A549 (cell line): ENCODE measurements at regions not wholly inside any gene's neighbourhood (a gene's known extent, or its start where the extent isn't known, plus 50 kb on each side); places are given as distances from the start of the nearest gene placed in this dataset.

Experiments used
- ATAC-seq, 2 experiments: fragments of 200-7000 bp in 1 of 2; fragments of >200 bp in 1 of 2; cut with Nextera tagmentation in 1 of 2; cut with Tn5 transposase in 1 of 2; 3 replicates each; pipeline versions ENCODE4 v1.8.0 to v1.9.1; 2018 to 2020; ENCODE audit warnings: mild to moderate bottlenecking in 1 of 2, moderate library complexity in 1 of 2
- CTCF ChIA-PET: fragments of 300-600 bp; sonication (Branson Sonifier 250); formaldehyde crosslinking; extraction: SDS; loops from one replicate; lab custom pipeline; 2021; ENCODE audit warnings: antibody characterized with exemption, inconsistent platforms; lab: Yijun Ruan, JAX
- POLR2A ChIA-PET: fragments of 350-600 bp; formaldehyde crosslinking; extraction: SDS; loops from one replicate; lab custom pipeline; 2021; ENCODE audit warnings: antibody characterized with exemption, inconsistent platforms; lab: Yijun Ruan, JAX
- DNase-seq, 2 experiments: peaks; one replicate each; pipeline versions ENCODE4 v3.0.0 to v3.0.0-alpha.2; 2011 to 2016; ENCODE audit warnings: low read depth in 1 of 2, low spot score in 1 of 2
- FAIRE-seq: peaks from 2 replicates; lab custom pipeline; 2011; peaks lifted over from hg19 to GRCh38; lab: Jason Lieb, UNC
- H3K27ac ChIP-seq, 2 experiments: fragments of >200 bp; sonication (Bioruptor Twin); formaldehyde crosslinking; 3 replicates each; pipeline ENCODE4 v1.5.1; 2016 to 2017
- H3K4me1 ChIP-seq: fragments of >200 bp; sonication (Bioruptor Twin); formaldehyde crosslinking; 3 replicates; pipeline ENCODE4 v1.6.1; 2016
- H3K4me2 ChIP-seq: fragments of >200 bp; sonication (Bioruptor Twin); formaldehyde crosslinking; 3 replicates; pipeline ENCODE4 v1.6.1; 2016
- H3K4me3 ChIP-seq: fragments of >200 bp; sonication (Bioruptor Twin); formaldehyde crosslinking; 3 replicates; pipeline ENCODE4 v1.5.1; 2016
- H3K9me3 ChIP-seq: fragments of >200 bp; sonication (Bioruptor Twin); formaldehyde crosslinking; 3 replicates; pipeline ENCODE4 v1.6.1; 2016
- CBX2 ChIP-seq: fragments of 200-600 bp; sonication (generic); IDR thresholded peaks from 2 replicates; pipeline ENCODE4 v1.6.1; 2016; ENCODE audit warnings: low read depth, mild to moderate bottlenecking, borderline replicate concordance
- CBX8 ChIP-seq: fragments of 200-600 bp; sonication (generic); IDR thresholded peaks from 2 replicates; pipeline ENCODE4 v1.6.1; 2016
- CHD4 ChIP-seq: fragments of 200-600 bp; sonication (generic); IDR thresholded peaks from 2 replicates; pipeline ENCODE4 v1.6.1; 2016; ENCODE audit warnings: antibody characterized with exemption, mild to moderate bottlenecking, borderline replicate concordance
- EHMT2 ChIP-seq: fragments of 200-600 bp; sonication (generic); IDR thresholded peaks from 2 replicates; pipeline ENCODE4 v1.6.1; 2016; ENCODE audit warnings: antibody characterized with exemption, low read depth, mild to moderate bottlenecking, moderate library complexity
- ELK1 ChIP-seq: fragments of 150-350 bp; IDR thresholded peaks from 2 replicates; pipeline ENCODE4 v1.6.1; 2014; ENCODE audit warnings: low read depth, mild to moderate bottlenecking, low read length
- EP300 ChIP-seq, 2 experiments: fragments of >200 bp; sonication (Bioruptor Twin); formaldehyde crosslinking; IDR thresholded peaks; 2 replicates in 1 of 2; 3 replicates in 1 of 2; pipeline ENCODE4 v1.6.1; 2016 to 2017
- ESRRA ChIP-seq: fragments of 150-350 bp; IDR thresholded peaks from 2 replicates; pipeline ENCODE4 v1.6.1; 2014; ENCODE audit warnings: mild to moderate bottlenecking, low read length, borderline replicate concordance
- HMGXB4 ChIP-seq: fragments of 250-450 bp; sonication (Bioruptor Pico); IDR thresholded peaks from 2 replicates; pipeline ENCODE4 v1.5.0; 2021; ENCODE audit warnings: mild to moderate bottlenecking, moderate library complexity, borderline replicate concordance
- KDM5A ChIP-seq: fragments of 200-600 bp; sonication (generic); IDR thresholded peaks from 2 replicates; pipeline ENCODE4 v1.6.1; 2016; ENCODE audit warnings: antibody characterized with exemption, mild to moderate bottlenecking
- MAZ ChIP-seq: fragments of 150-350 bp; IDR thresholded peaks from 2 replicates; pipeline ENCODE4 v1.6.1; 2014; ENCODE audit warnings: antibody characterized with exemption, low read depth, low read length, borderline replicate concordance
- PHF8 ChIP-seq: fragments of 200-600 bp; sonication (generic); IDR thresholded peaks from 2 replicates; pipeline ENCODE4 v1.6.1; 2016; ENCODE audit warnings: low read depth, mild to moderate bottlenecking, antibody characterized with exemption, moderate library complexity, borderline replicate concordance
- POLR2A ChIP-seq: IDR thresholded peaks from 2 replicates; pipeline ENCODE4 v1.6.1; 2012; ENCODE audit warnings: mild to moderate bottlenecking, low read length
- POLR2AphosphoS2 ChIP-seq: conservative IDR thresholded peaks from 2 replicates; pipeline ENCODE4 v1.6.1; 2012; ENCODE audit warnings: low read length, improper control_type of control experiment, inconsistent platforms
- SMC3 ChIP-seq: fragments of >200 bp; sonication (Bioruptor Twin); formaldehyde crosslinking; IDR thresholded peaks from 3 replicates; pipeline ENCODE4 v1.6.1; 2018; ENCODE audit warnings: inconsistent platforms
- TFCP2L1 ChIP-seq: fragments of 250-450 bp; sonication (Bioruptor Pico); IDR thresholded peaks from 2 replicates; pipeline ENCODE4 v1.5.0; 2021; ENCODE audit warnings: mild to moderate bottlenecking
- TP53 ChIP-seq: fragments of 250-450 bp; sonication (Bioruptor Pico); IDR thresholded peaks from 2 replicates; pipeline ENCODE4 v1.5.0; 2021; ENCODE audit warnings: mild to moderate bottlenecking, moderate library complexity
- USF2 ChIP-seq: fragments of 450-650 bp; IDR thresholded peaks from 2 replicates; pipeline ENCODE4 v1.6.1; 2014; ENCODE audit warnings: antibody characterized with exemption
- ZFP36 ChIP-seq: fragments of 450-650 bp; IDR thresholded peaks from 2 replicates; pipeline ENCODE4 v1.6.1; 2014; ENCODE audit warnings: borderline replicate concordance; ENCODE audit not compliant: partially characterized antibody
- ZSCAN20 ChIP-seq: fragments of 250-450 bp; sonication (Bioruptor Pico); IDR thresholded peaks from 2 replicates; pipeline ENCODE4 v1.8.0; 2022; ENCODE audit warnings: mild to moderate bottlenecking, moderate library complexity
- WGBS: methylation state at CpG from one replicate; pipeline ENCODE4 v1.1.6; 2017; ENCODE audit errors: missing lambda C conversion rate; 5-methylcytosine and 5-hydroxymethylcytosine counted together
- TF ChIP-seq, protein P1 (sequence below): fragments of >200 bp; sonication (Bioruptor Twin); formaldehyde crosslinking; IDR thresholded peaks from 3 replicates; pipeline ENCODE4 v1.6.1; 2016

GRCh38 chr4:181077341-181077740 is 1165.9 kb upstream of the TENM3 start (continued):
- TF ChIP-seq ELK1 = no peak
- no peak for TF ChIP-seq ESRRA

GRCh38 chr4:181078196-181078595 is 1165.0 kb upstream of the TENM3 start:
- Histone ChIP-seq H3K27ac (no peak overlapping the region), H3K4me2 (no peak overlapping the region), H3K4me3 (no peak overlapping the region), H3K9me3 (no peaks in the 10 kb centered on the region), H3K4me1 (no peaks in the 10 kb centered on the region)
- 0% methylated on average over 1 of the region's 1 CpG for WGBS
- DNase-seq (no peak), ATAC-seq (no peak), FAIRE-seq (no peak)
- CTCF ChIA-PET = no interaction called here
- POLR2A ChIA-PET = no interaction called here
- no peak for TF ChIP-seq CBX2
- no peak for TF ChIP-seq EP300 (IDR thresholded peaks at IDR 0.05)
- TF ChIP-seq POLR2AphosphoS2 = no peak
- no peak for TF ChIP-seq HMGXB4
- TF ChIP-seq USF2 = no peak
- TF ChIP-seq ZFP36 = no peak
- no peak for TF ChIP-seq ZSCAN20
- no peak for TF ChIP-seq ESRRA
- TF ChIP-seq SMC3 = no peak
- no peak for TF ChIP-seq CBX8
- TF ChIP-seq, protein P1, sequence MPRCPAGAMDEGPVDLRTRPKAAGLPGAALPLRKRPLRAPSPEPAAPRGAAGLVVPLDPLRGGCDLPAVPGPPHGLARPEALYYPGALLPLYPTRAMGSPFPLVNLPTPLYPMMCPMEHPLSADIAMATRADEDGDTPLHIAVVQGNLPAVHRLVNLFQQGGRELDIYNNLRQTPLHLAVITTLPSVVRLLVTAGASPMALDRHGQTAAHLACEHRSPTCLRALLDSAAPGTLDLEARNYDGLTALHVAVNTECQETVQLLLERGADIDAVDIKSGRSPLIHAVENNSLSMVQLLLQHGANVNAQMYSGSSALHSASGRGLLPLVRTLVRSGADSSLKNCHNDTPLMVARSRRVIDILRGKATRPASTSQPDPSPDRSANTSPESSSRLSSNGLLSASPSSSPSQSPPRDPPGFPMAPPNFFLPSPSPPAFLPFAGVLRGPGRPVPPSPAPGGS = no peak
- TF ChIP-seq TP53 (CRISPR knock-in tag) = no peak
- no peak for TF ChIP-seq CHD4
- no peak for TF ChIP-seq TFCP2L1
- TF ChIP-seq POLR2A = no peak
- no peak for TF ChIP-seq KDM5A
- TF ChIP-seq, all 56 proteins: peak for 0

DNA sequence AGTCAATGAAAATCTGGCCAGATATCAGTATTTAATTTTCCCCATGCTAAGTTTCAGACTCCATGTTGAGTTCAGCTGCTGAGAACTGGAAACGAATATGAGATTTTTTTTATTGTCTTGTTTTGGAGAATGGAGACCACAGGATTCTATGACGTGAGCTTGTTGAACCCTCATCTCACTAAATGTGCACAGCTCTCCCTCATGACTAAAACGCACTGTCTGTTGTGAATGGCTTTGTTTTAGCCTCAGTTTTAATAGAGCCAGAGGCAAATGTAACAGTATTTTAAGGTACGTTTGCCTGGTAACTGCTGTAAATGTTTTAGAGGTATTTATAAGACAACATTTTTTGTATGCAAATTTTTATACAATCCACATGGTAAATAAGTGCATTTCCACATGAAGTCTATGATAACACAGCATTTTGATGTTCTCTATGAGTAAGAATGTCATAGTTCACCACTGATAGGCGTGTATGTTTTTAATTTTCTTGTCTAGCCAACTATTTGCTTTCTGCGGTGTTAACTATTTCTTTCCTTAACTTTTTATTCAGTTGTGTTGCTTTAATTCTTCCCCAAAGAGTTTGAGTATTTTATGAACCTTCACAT is 1159.3 kb upstream of the TENM3 start:
- Histone ChIP-seq H3K27ac (no peak overlapping the region), H3K4me1 (no peaks in the 10 kb centered on the region), H3K4me2 (no peak overlapping the region), H3K4me3 (no peak overlapping the region), H3K9me3 (no peaks in the 10 kb centered on the region)
- 18% methylated on average over 6 of the region's 6 CpGs for WGBS
- FAIRE-seq = no peak
- ChIA-PET CTCF (no interaction called here), POLR2A (no interaction called here)
- TF ChIP-seq MAZ (no peak), EHMT2 (no peak), PHF8 (no peak)
- no peak for ATAC-seq
- no peak for DNase-seq
